Nephron (organoid): ENCODE measurements at regions not wholly inside any gene's neighbourhood (a gene's known extent, or its start where the extent isn't known, plus 50 kb on each side); places are given as distances from the start of the nearest gene placed in this dataset.

ENCODE experiments used
- H3K27ac Mint-ChIP-seq, 3 experiments: 2 replicates each; pipeline ENCODE4 v1.8.0; 2020; ENCODE audit warnings: mixed read lengths in 3 of 3, mild to moderate bottlenecking in 2 of 3, moderate library complexity in 1 of 3
- H3K27me3 Mint-ChIP-seq: 2 replicates; pipeline ENCODE4 v1.8.0; 2021; ENCODE audit warnings: low read depth, mild to moderate bottlenecking, moderate library complexity, mixed read lengths
- H3K36me3 Mint-ChIP-seq: 2 replicates; pipeline ENCODE4 v1.8.0; 2020; ENCODE audit warnings: low read depth, mixed read lengths
- H3K4me1 Mint-ChIP-seq: 2 replicates; pipeline ENCODE4 v1.8.0; 2020; ENCODE audit warnings: mixed read lengths
- H3K4me3 Mint-ChIP-seq, 3 experiments: 2 replicates each; pipeline ENCODE4 v1.8.0; 2020; ENCODE audit warnings: mild to moderate bottlenecking in 3 of 3, mixed read lengths in 3 of 3, moderate library complexity in 2 of 3
- H3K9me3 Mint-ChIP-seq: 2 replicates; pipeline ENCODE4 v1.8.0; 2020; ENCODE audit warnings: mixed read lengths
- CTCF ChIP-seq, 3 experiments: fragments of 200-600 bp; sonication (generic); IDR thresholded peaks; one replicate each; pipeline ENCODE4 v1.5.0; 2021; ENCODE audit warnings: antibody characterized with exemption in 3 of 3; ENCODE audit not compliant: unreplicated experiment in 3 of 3

GRCh38 chrX:20527558-20528011 is 260.9 kb upstream of the RPS6KA3 start:
- peaks cover 4% of the 10 kb centered on the region for H3K27me3 Mint-ChIP-seq
- H3K27ac Mint-ChIP-seq, result no peak overlapping the region
- H3K9me3 Mint-ChIP-seq, result no peaks in the 10 kb centered on the region
- peaks cover 23% of the 10 kb centered on the region for H3K4me1 Mint-ChIP-seq
- H3K4me3 Mint-ChIP-seq, result peak overlapping the region in 2 of 3 experiments; percentile 29 to 35
- no peaks in the 10 kb centered on the region for H3K36me3 Mint-ChIP-seq
- peak; percentile 49 to 74 (median 59) for TF ChIP-seq CTCF (IDR thresholded peaks at IDR 0.05; ENCODE audit: unreplicated experiment in 3 of 3)

- no peak overlapping the region for H3K27ac Mint-ChIP-seq
- TF ChIP-seq CTCF (IDR thresholded peaks at IDR 0.05; ENCODE audit: unreplicated experiment in 3 of 3), result no peak
- H3K36me3 Mint-ChIP-seq, result no peaks in the 10 kb centered on the region
- H3K27me3 Mint-ChIP-seq, result peaks cover 4% of the 10 kb centered on the region
- H3K4me1 Mint-ChIP-seq, result peaks cover 23% of the 10 kb centered on the region
- no peak overlapping the region for H3K4me3 Mint-ChIP-seq
- H3K9me3 Mint-ChIP-seq, result no peaks in the 10 kb centered on the region
These were observed 260.3 kb upstream of the RPS6KA3 start for GRCh38 chrX:20527041-20527440.

DNA sequence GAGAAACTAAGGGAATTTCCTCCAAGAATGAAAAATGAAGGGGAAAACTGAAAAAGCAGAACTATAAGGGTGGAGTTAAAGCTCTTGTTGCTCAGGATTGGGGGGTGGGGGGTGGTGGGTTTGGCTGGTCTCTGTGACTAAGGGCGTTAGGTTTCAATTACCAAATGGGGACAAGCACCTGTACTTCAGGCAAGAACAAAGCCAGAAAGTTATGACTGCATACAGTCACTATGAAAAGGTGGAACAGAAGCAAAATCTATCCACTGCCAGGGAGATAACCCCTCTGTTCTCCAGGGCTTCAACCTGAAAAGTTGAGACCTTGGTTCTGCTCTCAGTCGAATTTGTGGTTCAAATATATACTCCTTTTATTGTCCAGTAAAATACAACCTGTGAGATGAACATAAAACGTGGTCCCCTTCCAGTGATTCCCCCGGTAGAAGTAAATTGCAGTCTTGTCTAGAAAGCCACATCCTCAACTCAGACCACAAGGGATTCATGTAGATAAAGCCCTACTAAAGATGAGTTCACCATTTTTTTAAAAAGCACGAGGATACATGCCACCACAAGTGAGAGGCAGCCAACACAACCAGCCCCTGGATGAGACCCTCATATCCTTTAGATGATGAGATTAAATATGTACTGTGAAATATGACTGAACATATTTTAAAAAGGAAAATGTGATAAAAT is 257.1 kb upstream of the RPS6KA3 start:
- no peak overlapping the region for H3K4me3 Mint-ChIP-seq
- no peak overlapping the region for H3K27ac Mint-ChIP-seq

GRCh38 chrX:20522420-20522819 is 255.7 kb upstream of the RPS6KA3 start:
- Mint-ChIP-seq H3K4me1 (peaks cover 1% of the 10 kb centered on the region), H3K27me3 (peaks cover 9% of the 10 kb centered on the region), H3K9me3 (no peaks in the 10 kb centered on the region), H3K27ac (no peak overlapping the region), H3K4me3 (no peak overlapping the region), H3K36me3 (no peaks in the 10 kb centered on the region)
- TF ChIP-seq CTCF (IDR thresholded peaks at IDR 0.05; ENCODE audit: unreplicated experiment in 3 of 3), result no peak

More for the DNA sequence above, 257.1 kb upstream of the RPS6KA3 start:
- Mint-ChIP-seq H3K36me3 (no peaks in the 10 kb centered on the region), H3K9me3 (no peaks in the 10 kb centered on the region), H3K27me3 (peaks cover 5% of the 10 kb centered on the region), H3K4me1 (peaks cover 4% of the 10 kb centered on the region)
- TF ChIP-seq CTCF (IDR thresholded peaks at IDR 0.05; ENCODE audit: unreplicated experiment in 3 of 3), result no peak

- H3K27ac Mint-ChIP-seq, result no peak overlapping the region
- H3K4me3 Mint-ChIP-seq, result no peak overlapping the region
- no peaks in the 10 kb centered on the region for H3K36me3 Mint-ChIP-seq
- no peaks in the 10 kb centered on the region for H3K9me3 Mint-ChIP-seq
- TF ChIP-seq CTCF (IDR thresholded peaks at IDR 0.05; ENCODE audit: unreplicated experiment in 3 of 3), result no peak
- H3K27me3 Mint-ChIP-seq, result peaks cover 8% of the 10 kb centered on the region
- no peaks in the 10 kb centered on the region for H3K4me1 Mint-ChIP-seq
These were observed 254.5 kb upstream of the RPS6KA3 start for GRCh38 chrX:20521222-20521621.

DNA sequence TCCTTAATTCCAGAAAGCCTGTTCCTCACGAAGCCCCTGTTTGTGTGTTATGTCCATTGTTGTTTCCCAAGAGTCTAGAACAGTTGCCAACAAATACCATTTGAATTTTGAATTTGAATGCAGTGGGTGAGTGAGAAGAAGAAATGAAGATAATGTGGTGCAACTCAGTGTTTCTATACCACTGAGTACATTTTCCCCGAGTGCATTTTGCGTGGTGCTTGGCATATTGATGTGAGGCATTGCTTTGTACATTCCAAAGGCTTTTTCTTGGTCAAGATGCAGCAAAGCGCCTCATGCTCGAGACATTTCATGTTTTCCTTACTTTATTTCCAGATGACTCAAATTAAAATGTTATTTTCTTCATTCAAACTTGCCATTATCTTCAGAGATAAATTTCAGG is 253.1 kb upstream of the RPS6KA3 start:
- peaks cover 11% of the 10 kb centered on the region for H3K27me3 Mint-ChIP-seq
- TF ChIP-seq CTCF (IDR thresholded peaks at IDR 0.05; ENCODE audit: unreplicated experiment in 3 of 3), result no peak
- H3K36me3 Mint-ChIP-seq, result no peaks in the 10 kb centered on the region
- no peak overlapping the region for H3K4me3 Mint-ChIP-seq
- H3K9me3 Mint-ChIP-seq, result no peaks in the 10 kb centered on the region
- no peaks in the 10 kb centered on the region for H3K4me1 Mint-ChIP-seq
- H3K27ac Mint-ChIP-seq, result no peak overlapping the region
